Ovary (tissue), 7 donors: ENCODE measurements at regions not wholly inside any gene's neighbourhood (a gene's known extent, or its start where the extent isn't known, plus 50 kb on each side); places are given as distances from the start of the nearest gene placed in this dataset.

Experiments
- DNase-seq, 5 donors: peaks; one replicate each; pipeline ENCODE4 v3.0.0-alpha.2; 2019 to 2020
- H3K27ac ChIP-seq, 2 donors: fragments of 200-600 bp; one replicate each; pipeline versions ENCODE4 v1.5.1 to v1.8.0; 2019 to 2022
- H3K27me3 ChIP-seq: fragments of 200-600 bp; one replicate; pipeline ENCODE4 v1.8.0; 2022
- H3K36me3 ChIP-seq: fragments of 200-600 bp; sonication (generic); one replicate; pipeline ENCODE4 v1.5.1; 2019
- H3K4me1 ChIP-seq: one replicate; pipeline ENCODE4 v1.8.1; 2013; ENCODE audit warnings: mild to moderate bottlenecking, moderate library complexity; ENCODE audit not compliant: insufficient read depth
- H3K4me3 ChIP-seq: fragments of 200-600 bp; sonication (generic); one replicate; pipeline ENCODE4 v1.5.1; 2017
- H3K9me3 ChIP-seq, 2 donors: fragments of 200-600 bp in 1 of 2; sonication (generic) in 1 of 2; one replicate each; pipeline versions ENCODE4 v1.5.1 to v1.8.1; 2013 to 2019; ENCODE audit warnings: mild to moderate bottlenecking in 1 of 2, moderate library complexity in 1 of 2
- EP300 ChIP-seq: sonication (generic); formaldehyde crosslinking; IDR thresholded peaks from one replicate; pipeline ENCODE4 v1.6.1; 2017; ENCODE audit warnings: antibody characterized with exemption
- POLR2A ChIP-seq: fragments of 450-650 bp; IDR thresholded peaks from one replicate; pipeline ENCODE4 v1.6.1; 2017; ENCODE audit warnings: antibody characterized with exemption, mild to moderate bottlenecking, moderate library complexity
- WGBS, 3 donors: extraction: QIAGEN DNeasy Blood & Tissue Kit in 1 of 3; methylation state at CpG; one replicate each; pipeline versions ENCODE4 v1.1.5 to v1.1.7; 2013 to 2017; 5-methylcytosine and 5-hydroxymethylcytosine counted together
- intact Hi-C, 4 donors: fragments of 100-400 bp; cut with DNase I; formaldehyde crosslinking; loops; one replicate each; pipeline versions ENCODE4 v1.11.0 to v1.15.1; 2022 to 2023
- TF ChIP-seq, protein P1 (sequence below), 3 donors: fragments of 450-650 bp in 2 of 3; fragments of 200-600 bp in 1 of 3; IDR thresholded peaks; one replicate each; pipeline versions ENCODE4 v1.5.1 to v1.8.0; 2016 to 2022; ENCODE audit warnings: antibody characterized with exemption in 3 of 3, mild to moderate bottlenecking in 1 of 3
- donor health status: DM: no; HTN: no; CAD: no; lungs with moderate emphysema.
- donor health status: DM: no; HTN: no; CAD: no.
- donor health status: Bipolar disorder and iron deficiency.
- donor health status: DM: no; HTN: no; CAD: no.
- donor health status: DM: yes; HTN: yes; CAD: no.

DNA sequence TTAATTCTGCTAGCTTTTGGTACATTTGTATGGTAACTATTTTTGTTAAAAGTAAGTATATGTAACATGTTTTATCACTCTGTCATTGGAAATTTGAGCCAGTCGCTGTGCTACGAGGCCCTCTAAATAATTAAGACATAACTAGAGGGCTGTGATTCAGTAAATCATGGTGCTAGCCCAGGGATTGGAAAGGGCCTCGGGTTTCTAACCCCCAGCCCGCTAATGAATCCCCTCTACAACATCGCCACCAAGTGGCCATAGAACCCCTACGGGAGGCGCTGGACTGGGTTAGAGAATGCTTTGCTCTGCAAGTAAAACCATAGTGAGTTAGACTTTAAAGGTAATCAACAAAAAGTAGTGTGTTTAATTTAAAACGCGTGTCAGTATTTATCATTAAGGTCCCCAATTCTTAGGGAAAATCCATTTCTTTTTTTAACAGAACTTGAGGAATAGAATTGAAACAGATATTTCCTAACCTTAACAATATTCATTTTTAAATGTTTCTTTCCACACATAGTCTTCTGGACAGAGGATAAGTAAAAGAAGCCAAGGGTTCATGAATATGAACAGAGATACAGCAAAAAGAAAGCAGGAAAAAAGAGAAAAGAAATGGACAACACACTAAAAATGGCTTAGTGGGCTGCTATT lies 744.7 kb downstream of the EPHA3 start:
- 36 to 44% (median 42%) methylated on average over 9 of the region's 9 CpGs for WGBS, 3 donors
- intact Hi-C loops = no loop called here
- Histone ChIP-seq H3K27ac (no peak overlapping the region), H3K36me3 (no peaks in the 10 kb centered on the region), H3K4me1 (no peaks in the 10 kb centered on the region), H3K27me3 (no peaks in the 10 kb centered on the region), H3K4me3 (no peak overlapping the region), H3K9me3 (no peaks in the 10 kb centered on the region)
- peak in 1 of 5 donors; percentile 18 for DNase-seq
- TF ChIP-seq, protein P1, sequence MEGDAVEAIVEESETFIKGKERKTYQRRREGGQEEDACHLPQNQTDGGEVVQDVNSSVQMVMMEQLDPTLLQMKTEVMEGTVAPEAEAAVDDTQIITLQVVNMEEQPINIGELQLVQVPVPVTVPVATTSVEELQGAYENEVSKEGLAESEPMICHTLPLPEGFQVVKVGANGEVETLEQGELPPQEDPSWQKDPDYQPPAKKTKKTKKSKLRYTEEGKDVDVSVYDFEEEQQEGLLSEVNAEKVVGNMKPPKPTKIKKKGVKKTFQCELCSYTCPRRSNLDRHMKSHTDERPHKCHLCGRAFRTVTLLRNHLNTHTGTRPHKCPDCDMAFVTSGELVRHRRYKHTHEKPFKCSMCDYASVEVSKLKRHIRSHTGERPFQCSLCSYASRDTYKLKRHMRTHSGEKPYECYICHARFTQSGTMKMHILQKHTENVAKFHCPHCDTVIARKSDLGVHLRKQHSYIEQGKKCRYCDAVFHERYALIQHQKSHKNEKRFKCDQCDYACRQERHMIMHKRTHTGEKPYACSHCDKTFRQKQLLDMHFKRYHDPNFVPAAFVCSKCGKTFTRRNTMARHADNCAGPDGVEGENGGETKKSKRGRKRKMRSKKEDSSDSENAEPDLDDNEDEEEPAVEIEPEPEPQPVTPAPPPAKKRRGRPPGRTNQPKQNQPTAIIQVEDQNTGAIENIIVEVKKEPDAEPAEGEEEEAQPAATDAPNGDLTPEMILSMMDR (IDR thresholded peaks at IDR 0.05) = no peak
- TF ChIP-seq EP300 = no peak
- no peak for TF ChIP-seq POLR2A

DNA sequence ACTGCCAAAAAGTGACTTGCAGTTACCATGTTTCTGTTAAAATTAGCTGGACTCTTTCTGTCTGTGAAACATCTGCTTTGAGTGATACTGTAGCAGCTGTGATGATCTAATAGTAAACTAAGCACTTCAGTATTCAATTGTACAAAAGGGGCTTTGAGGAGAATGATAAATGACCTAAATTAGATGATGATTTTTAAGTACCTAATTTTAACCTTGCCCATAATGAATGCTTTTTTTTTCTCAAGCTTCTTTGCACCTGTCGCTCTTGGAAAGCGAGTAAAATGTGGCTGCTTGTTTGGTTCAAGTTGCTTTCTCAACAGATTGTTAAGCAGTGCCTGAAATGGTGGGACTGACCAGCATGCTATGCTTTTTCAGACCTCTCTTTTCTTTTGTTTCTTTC lies 752.3 kb downstream of the EPHA3 start:
- Histone ChIP-seq H3K4me3 (no peak overlapping the region), H3K27me3 (no peaks in the 10 kb centered on the region), H3K36me3 (no peaks in the 10 kb centered on the region), H3K4me1 (no peaks in the 10 kb centered on the region), H3K9me3 (no peaks in the 10 kb centered on the region), H3K27ac (no peak overlapping the region)
- DNase-seq = no peak
- 63 to 82% (median 70%) methylated on average over 2 of the region's 2 CpGs for WGBS, 3 donors
- intact Hi-C loops = no loop called here
- TF ChIP-seq, protein P1 (IDR thresholded peaks at IDR 0.05) = no peak
- TF ChIP-seq EP300 = no peak
- TF ChIP-seq POLR2A = no peak

DNA sequence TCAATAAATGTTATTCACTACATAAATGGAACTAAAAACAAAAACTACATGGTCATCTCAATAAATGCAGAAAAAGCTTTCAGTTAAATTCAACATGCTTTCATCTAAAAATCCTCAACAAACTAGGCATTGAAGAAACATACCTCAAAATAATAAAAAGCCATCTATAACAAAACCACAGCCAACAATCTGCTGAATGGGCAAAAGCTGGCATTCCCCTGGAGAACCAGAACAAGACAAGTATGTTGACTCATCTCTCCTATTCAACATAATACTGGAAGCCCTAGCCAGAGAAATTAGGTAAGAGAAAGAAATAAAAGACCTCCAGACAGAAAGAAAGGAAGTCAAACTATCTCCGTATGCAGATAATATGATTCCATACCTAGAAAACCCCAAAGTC lies 759.9 kb downstream of the EPHA3 start:
- Histone ChIP-seq H3K27ac (no peak overlapping the region), H3K4me3 (no peak overlapping the region), H3K36me3 (no peaks in the 10 kb centered on the region), H3K9me3 (no peaks in the 10 kb centered on the region), H3K4me1 (no peaks in the 10 kb centered on the region), H3K27me3 (no peaks in the 10 kb centered on the region)
- no peak for DNase-seq
- WGBS, 3 donors = 92 to 97% (median 94%) methylated on average over 1 of the region's 1 CpG
- TF ChIP-seq POLR2A (no peak), EP300 (no peak)
- TF ChIP-seq, protein P1 (IDR thresholded peaks at IDR 0.05) = no peak
- intact Hi-C loops = no loop called here

DNA sequence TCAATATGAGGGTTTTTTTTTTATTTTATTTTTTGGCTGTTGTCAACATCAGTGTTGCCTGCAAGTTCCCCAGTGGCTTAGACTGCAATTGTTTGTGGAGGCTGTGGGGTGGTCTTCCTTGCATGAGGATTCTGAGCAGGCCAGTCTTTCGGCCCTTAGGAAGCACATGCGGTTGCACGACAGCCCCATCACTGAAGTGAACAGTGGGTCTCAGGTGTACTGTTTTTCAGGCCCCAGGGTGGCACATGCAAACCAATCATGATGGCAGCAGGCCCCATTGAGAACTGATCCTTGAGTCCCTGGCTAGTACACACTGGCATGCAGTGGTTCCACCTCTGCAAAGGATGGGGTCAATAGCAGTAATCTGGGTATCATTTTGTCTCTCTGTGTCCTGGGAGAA lies 768.7 kb downstream of the EPHA3 start:
- TF ChIP-seq, protein P1 (IDR thresholded peaks at IDR 0.05) = no peak
- no peak for TF ChIP-seq POLR2A
- no peak for TF ChIP-seq EP300
- Histone ChIP-seq H3K36me3 (no peaks in the 10 kb centered on the region), H3K4me1 (no peaks in the 10 kb centered on the region), H3K27me3 (no peaks in the 10 kb centered on the region), H3K27ac (no peak overlapping the region), H3K4me3 (no peak overlapping the region), H3K9me3 (no peaks in the 10 kb centered on the region)
- intact Hi-C loops = no loop called here
- DNase-seq = no peak
- 97 to 100% (median 98%) methylated on average over 3 of the region's 3 CpGs for WGBS, 3 donors
